DOHH2 (cell line): ENCODE measurements at regions not wholly inside any gene's neighbourhood (a gene's known extent, or its start where the extent isn't known, plus 50 kb on each side); places are given as distances from the start of the nearest gene placed in this dataset.

Source experiments
- CTCF ChIP-seq: fragments of 200-600 bp; sonication (generic); IDR thresholded peaks from one replicate; pipeline ENCODE4 v1.5.1; 2014; ENCODE audit warnings: antibody characterized with exemption, mild to moderate bottlenecking, low read depth, low read length; ENCODE audit not compliant: poor library complexity, severe bottlenecking
- EZH2phosphoT487 ChIP-seq: fragments of 200-600 bp; sonication (generic); IDR thresholded peaks from 2 replicates; pipeline ENCODE4 v1.6.1; 2017; ENCODE audit warnings: borderline replicate concordance, mild to moderate bottlenecking, antibody characterized with exemption, low read length, moderate library complexity, mixed read lengths

- TF ChIP-seq CTCF (no peak), EZH2phosphoT487 (no peak)
These were observed 74.1 kb downstream of the VCAM1 start for GRCh38 chr1:100793659-100794058.
